Endothelial cell of umbilical vein (primary cell): ENCODE measurements at regions not wholly inside any gene's neighbourhood (a gene's known extent, or its start where the extent isn't known, plus 50 kb on each side); places are given as distances from the start of the nearest gene placed in this dataset.

Source experiments
- BruUV-seq: library from RNA; stranded (reverse); fragments of 400-500 nt; replicated peaks from 2 replicates; lab custom pipeline; 2021; lab: Mats Ljungman, UMichigan
- CTCF ChIA-PET: fragments of 300-600, 350-600 bp; sonication (Branson Sonifier 250); formaldehyde crosslinking; loops from one replicate; lab custom pipeline; 2021; ENCODE audit warnings: antibody characterized with exemption, inconsistent platforms; lab: Charles Lee
- POLR2A ChIA-PET: fragments of 300-600, 350-600 bp; sonication (Branson Sonifier 250); formaldehyde crosslinking; loops from one replicate; lab custom pipeline; 2021; ENCODE audit warnings: antibody characterized with exemption, inconsistent platforms; lab: Charles Lee
- DNase-seq: peaks from one replicate; pipeline ENCODE4 v3.0.0-alpha.2; 2011; ENCODE audit warnings: low read depth, low spot score
- FAIRE-seq: peaks from 2 replicates; lab custom pipeline; 2011; peaks lifted over from hg19 to GRCh38; lab: Jason Lieb, UNC
- H2AFZ ChIP-seq: 2 replicates; pipeline ENCODE4 v1.6.0; 2012; ENCODE audit warnings: low read depth, low read length, control low read depth, inconsistent platforms
- H3K27ac ChIP-seq: 2 replicates; pipeline ENCODE4 v1.5.1; 2011; ENCODE audit warnings: low read depth, mild to moderate bottlenecking, control low read depth, low read length, moderate library complexity; ENCODE audit not compliant: insufficient read depth
- H3K27me3 ChIP-seq, 2 experiments: 2 replicates each; pipeline versions ENCODE4 v1.6.0 to v1.6.1; 2011; ENCODE audit warnings: low read length in 2 of 2, mixed read lengths in 1 of 2; ENCODE audit not compliant: control insufficient read depth in 2 of 2, insufficient read depth in 2 of 2
- H3K36me3 ChIP-seq, 2 experiments: 2 replicates in 1 of 2; 3 replicates in 1 of 2; pipeline ENCODE4 v1.5.1; 2011; ENCODE audit warnings: low read length in 2 of 2, mild to moderate bottlenecking in 1 of 2, moderate library complexity in 1 of 2; ENCODE audit not compliant: control insufficient read depth in 2 of 2, insufficient read depth in 2 of 2; ENCODE audit errors: extremely low read depth in 1 of 2
- H3K4me1 ChIP-seq: 3 replicates; pipeline ENCODE4 v1.5.1; 2011; ENCODE audit warnings: mild to moderate bottlenecking, low read length; ENCODE audit not compliant: control insufficient read depth, insufficient read depth; ENCODE audit errors: extremely low read depth
- H3K4me2 ChIP-seq: 2 replicates; pipeline ENCODE4 v1.6.1; 2011; ENCODE audit warnings: low read length, control low read depth, mixed read lengths; ENCODE audit not compliant: insufficient read depth
- H3K4me3 ChIP-seq, 3 experiments: fragments of 200-600 bp in 1 of 3; sonication (generic), shearing (Covaris generic) in 1 of 3; replicated peaks in 1 of 3; 2 replicates each; pipeline ENCODE4 v1.5.1; 2011 to 2016; ENCODE audit warnings: control low read depth in 3 of 3, low read length in 3 of 3, mild to moderate bottlenecking in 2 of 3, inconsistent platforms in 1 of 3, low read depth in 1 of 3, moderate library complexity in 1 of 3; ENCODE audit not compliant: insufficient read depth in 1 of 3
- H3K79me2 ChIP-seq: 2 replicates; pipeline ENCODE4 v1.6.0; 2012; ENCODE audit warnings: low read length, inconsistent platforms; ENCODE audit not compliant: control insufficient read depth, insufficient read depth
- H3K9ac ChIP-seq: replicated peaks from 2 replicates; pipeline ENCODE3; 2011; ENCODE audit warnings: low read length, control low read depth; ENCODE audit not compliant: insufficient read depth; ENCODE audit errors: extremely low read depth
- H3K9me1 ChIP-seq: replicated peaks from 3 replicates; pipeline ENCODE4 v1.6.0; 2011; ENCODE audit warnings: mild to moderate bottlenecking, low read length; ENCODE audit not compliant: control insufficient read depth, insufficient read depth; ENCODE audit errors: extremely low read depth
- H3K9me3 ChIP-seq: replicated peaks from 2 replicates; pipeline ENCODE4 v1.5.1; 2012; ENCODE audit warnings: low read length, inconsistent platforms; ENCODE audit not compliant: control insufficient read depth, insufficient read depth
- H4K20me1 ChIP-seq: replicated peaks from 2 replicates; pipeline ENCODE3; 2011; ENCODE audit warnings: mild to moderate bottlenecking, low read length; ENCODE audit not compliant: control insufficient read depth, insufficient read depth; ENCODE audit errors: extremely low read depth
- EZH2 ChIP-seq: IDR thresholded peaks from 2 replicates; pipeline ENCODE4 v1.6.1; 2012; ENCODE audit warnings: borderline replicate concordance, low read depth, mild to moderate bottlenecking, moderate library complexity, low read length, inconsistent platforms; ENCODE audit not compliant: severe bottlenecking
- FOS ChIP-seq: IDR thresholded peaks from 2 replicates; pipeline ENCODE4 v1.6.1; 2011; ENCODE audit warnings: mild to moderate bottlenecking, low read length, moderate library complexity, borderline replicate concordance; ENCODE audit not compliant: insufficient read depth
- GATA2 ChIP-seq: IDR thresholded peaks from 2 replicates; pipeline ENCODE4 v1.7.0; 2011; ENCODE audit warnings: low read depth, mild to moderate bottlenecking, moderate library complexity, mixed read lengths, low read length; ENCODE audit not compliant: insufficient read length, insufficient read depth
- JUN ChIP-seq: IDR thresholded peaks from 2 replicates; pipeline ENCODE4 v1.6.1; 2011; ENCODE audit warnings: borderline replicate concordance, low read depth; ENCODE audit not compliant: insufficient read length, insufficient read depth
- MYC ChIP-seq: IDR thresholded peaks from one replicate; pipeline ENCODE4 v1.6.1; 2011; ENCODE audit warnings: mild to moderate bottlenecking, low read depth, low read length
- POLR2A ChIP-seq: IDR thresholded peaks from 2 replicates; pipeline ENCODE4 v1.6.1; 2012; ENCODE audit warnings: low read depth, mild to moderate bottlenecking, control low read depth, low read length
- POLR2AphosphoS5 ChIP-seq: IDR thresholded peaks from 2 replicates; pipeline ENCODE4 v1.6.1; 2012; ENCODE audit warnings: low read depth, mild to moderate bottlenecking, control low read depth, low read length, moderate library complexity; ENCODE audit not compliant: insufficient read depth
- dilution Hi-C: fragments of 300-500 bp; cut with MboI; formaldehyde crosslinking; loops from one replicate; pipeline ENCODE4 v1.15.0; 2019; ENCODE audit warnings: low sequenced_read_pairs; ENCODE audit not compliant: extremely low pct_ligation_motif_present
- intact Hi-C: fragments of 100-400 bp; cut with micrococcal nuclease; formaldehyde crosslinking; loops from one replicate; pipeline ENCODE4 v1.10.0; 2022
- TF ChIP-seq, protein P1 (sequence below), 2 donors: IDR thresholded peaks; 1 replicate in 1 of 2; 2 replicates in 1 of 2; pipeline ENCODE4 v1.5.1; 2011; ENCODE audit warnings: low read length in 2 of 2, mild to moderate bottlenecking in 2 of 2, moderate library complexity in 2 of 2, control low read depth in 1 of 2, inconsistent platforms in 1 of 2, low read depth in 1 of 2; ENCODE audit not compliant: insufficient read depth in 1 of 2; ENCODE audit errors: extremely low read depth in 1 of 2
- TF ChIP-seq, protein P2 (sequence below): IDR thresholded peaks from 2 replicates; pipeline ENCODE4 v1.6.1; 2011; ENCODE audit not compliant: insufficient read depth, insufficient read length

DNA sequence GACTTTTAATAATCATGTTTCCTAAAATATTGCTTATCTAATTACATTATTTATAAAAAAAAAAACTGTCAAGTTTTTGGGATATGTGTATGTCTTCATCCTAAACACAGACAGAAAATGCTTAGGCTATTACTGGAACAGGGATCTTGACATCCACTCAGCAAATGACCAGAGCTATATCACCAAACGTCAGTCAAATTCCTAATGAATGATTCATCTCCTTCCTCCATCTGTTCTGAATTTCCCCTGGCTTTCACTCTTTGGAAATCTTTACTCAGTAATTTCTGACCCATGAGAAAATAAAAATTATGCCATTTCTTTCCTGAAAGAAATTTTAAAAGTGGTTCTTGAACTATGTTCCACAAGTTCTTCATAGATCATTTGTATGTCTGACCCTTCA lies 552.4 kb upstream of the KCND2 start:
- POLR2A ChIA-PET = no interaction called here
- Histone ChIP-seq H3K4me1 (peaks cover 20% of the 10 kb centered on the region), H3K36me3 (no peaks in the 10 kb centered on the region), H3K27ac (peak overlapping the region; percentile 90), H3K27me3 (no peaks in the 10 kb centered on the region), H3K4me2 (peak overlapping the region; percentile 77), H3K79me2 (no peaks in the 10 kb centered on the region), H3K9ac (peak overlapping the region; percentile 66), H3K4me3 (no peak overlapping the region), H3K9me1 (no peaks in the 10 kb centered on the region), H3K9me3 (no peaks in the 10 kb centered on the region), H2AFZ (no peak overlapping the region), H4K20me1 (no peaks in the 10 kb centered on the region)
- FAIRE-seq (peak; percentile 74), DNase-seq (peak; percentile 92)
- no peak for TF ChIP-seq POLR2A
- TF ChIP-seq GATA2 = peak; percentile 14
- no peak for TF ChIP-seq EZH2
- TF ChIP-seq JUN = peak; percentile 97
- TF ChIP-seq, protein P1, sequence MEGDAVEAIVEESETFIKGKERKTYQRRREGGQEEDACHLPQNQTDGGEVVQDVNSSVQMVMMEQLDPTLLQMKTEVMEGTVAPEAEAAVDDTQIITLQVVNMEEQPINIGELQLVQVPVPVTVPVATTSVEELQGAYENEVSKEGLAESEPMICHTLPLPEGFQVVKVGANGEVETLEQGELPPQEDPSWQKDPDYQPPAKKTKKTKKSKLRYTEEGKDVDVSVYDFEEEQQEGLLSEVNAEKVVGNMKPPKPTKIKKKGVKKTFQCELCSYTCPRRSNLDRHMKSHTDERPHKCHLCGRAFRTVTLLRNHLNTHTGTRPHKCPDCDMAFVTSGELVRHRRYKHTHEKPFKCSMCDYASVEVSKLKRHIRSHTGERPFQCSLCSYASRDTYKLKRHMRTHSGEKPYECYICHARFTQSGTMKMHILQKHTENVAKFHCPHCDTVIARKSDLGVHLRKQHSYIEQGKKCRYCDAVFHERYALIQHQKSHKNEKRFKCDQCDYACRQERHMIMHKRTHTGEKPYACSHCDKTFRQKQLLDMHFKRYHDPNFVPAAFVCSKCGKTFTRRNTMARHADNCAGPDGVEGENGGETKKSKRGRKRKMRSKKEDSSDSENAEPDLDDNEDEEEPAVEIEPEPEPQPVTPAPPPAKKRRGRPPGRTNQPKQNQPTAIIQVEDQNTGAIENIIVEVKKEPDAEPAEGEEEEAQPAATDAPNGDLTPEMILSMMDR (IDR thresholded peaks at IDR 0.05; ENCODE audit: extremely low read depth in 1 of 2, insufficient read depth in 1 of 2, low read depth in 1 of 2, low read length in 2 of 2) = no peak
- TF ChIP-seq, protein P2, sequence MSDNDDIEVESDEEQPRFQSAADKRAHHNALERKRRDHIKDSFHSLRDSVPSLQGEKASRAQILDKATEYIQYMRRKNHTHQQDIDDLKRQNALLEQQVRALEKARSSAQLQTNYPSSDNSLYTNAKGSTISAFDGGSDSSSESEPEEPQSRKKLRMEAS = no peak
- TF ChIP-seq FOS = peak; percentile 65
- no peak for TF ChIP-seq MYC
- peak; percentile 18 for TF ChIP-seq POLR2AphosphoS5
- CTCF ChIA-PET = interaction anchor here (0.5 kb wide), 1 partner anchor 46 kb away, joined by 3 read pairs; no protein-coding TSS in a partner anchor
- dilution Hi-C loops (no loop called here), intact Hi-C loops (loop anchor here (1.0 to 2.0 kb wide), 2 partner anchors 56 to 862 kb away; no protein-coding TSS in a partner anchor)
- no TSS peak for BruUV-seq
